WTC11 (cell line): ENCODE measurements at regions not wholly inside any gene's neighbourhood (a gene's known extent, or its start where the extent isn't known, plus 50 kb on each side); places are given as distances from the start of the nearest gene placed in this dataset.

ENCODE experiments used
- ATAC-seq: fragments of 200-7000 bp; cut with Tn5 transposase; 2 replicates; pipeline ENCODE4 v1.10.0; 2021; ENCODE audit warnings: mild to moderate bottlenecking, moderate library complexity
- CTCF ChIA-PET: fragments of 300-600 bp; sonication (Branson Sonifier 250); formaldehyde crosslinking; loops from one replicate; lab custom pipeline; 2021; ENCODE audit warnings: antibody characterized with exemption; lab: Charles Lee
- POLR2A ChIA-PET: fragments of 350-600 bp; sonication (Branson Sonifier 250); formaldehyde crosslinking; loops from one replicate; lab custom pipeline; 2021; ENCODE audit warnings: antibody characterized with exemption; lab: Charles Lee
- DNase-seq: peaks from one replicate; pipeline ENCODE4 v3.0.0; 2021; ENCODE audit warnings: low spot score
- H3K27ac Mint-ChIP-seq: 2 replicates; pipeline ENCODE4 v1.8.0; 2021; ENCODE audit warnings: mixed read lengths
- H3K27me3 Mint-ChIP-seq: 2 replicates; pipeline ENCODE4 v1.8.0; 2021; ENCODE audit warnings: low read depth, mild to moderate bottlenecking, moderate library complexity, mixed read lengths
- H3K36me3 Mint-ChIP-seq: 2 replicates; pipeline ENCODE4 v1.8.0; 2021; ENCODE audit warnings: mixed read lengths
- H3K4me1 Mint-ChIP-seq: 2 replicates; pipeline ENCODE4 v1.8.0; 2022; ENCODE audit warnings: mixed read lengths
- H3K4me3 Mint-ChIP-seq: 2 replicates; pipeline ENCODE4 v1.8.0; 2021; ENCODE audit warnings: mild to moderate bottlenecking, moderate library complexity, mixed read lengths
- H3K9me3 Mint-ChIP-seq: 2 replicates; pipeline ENCODE4 v1.8.0; 2021; ENCODE audit warnings: mixed read lengths
- CDX4 ChIP-seq: fragments of 250-450 bp; sonication (Bioruptor Pico); IDR thresholded peaks from 2 replicates; pipeline ENCODE4 v1.9.0; 2021; ENCODE audit warnings: moderate library complexity, mild to moderate bottlenecking, inconsistent platforms, borderline replicate concordance
- ERG ChIP-seq: fragments of 250-450 bp; sonication (Bioruptor Pico); IDR thresholded peaks from 2 replicates; pipeline ENCODE4 v1.8.0; 2021; ENCODE audit warnings: mild to moderate bottlenecking
- FOXK1 ChIP-seq: sonication (generic); formaldehyde crosslinking; IDR thresholded peaks from 2 replicates; pipeline ENCODE4 v1.8.0; 2022; ENCODE audit warnings: mild to moderate bottlenecking, moderate library complexity, missing genetic modification reagents
- FOXP4 ChIP-seq: sonication (generic); formaldehyde crosslinking; IDR thresholded peaks from 2 replicates; pipeline ENCODE4 v1.8.0; 2022; ENCODE audit warnings: mild to moderate bottlenecking, missing genetic modification reagents
- GABPB1 ChIP-seq: sonication (generic); formaldehyde crosslinking; IDR thresholded peaks from 2 replicates; pipeline ENCODE4 v1.8.1; 2023; ENCODE audit warnings: mild to moderate bottlenecking, missing genetic modification reagents
- GRHL2 ChIP-seq: fragments of 250-450 bp; sonication (Bioruptor Pico); IDR thresholded peaks from 2 replicates; pipeline ENCODE4 v1.8.0; 2022; ENCODE audit warnings: mild to moderate bottlenecking, moderate library complexity; ENCODE audit not compliant: insufficient replicate concordance, severe bottlenecking
- GTF2I ChIP-seq: fragments of 250-450 bp; sonication (Bioruptor Pico); conservative IDR thresholded peaks from 2 replicates; pipeline ENCODE4 v1.4.0; 2021; ENCODE audit warnings: mild to moderate bottlenecking
- IRF1 ChIP-seq: sonication (generic); formaldehyde crosslinking; IDR thresholded peaks from 2 replicates; pipeline ENCODE4 v1.8.0; 2023; ENCODE audit warnings: missing genetic modification reagents
- KAT7 ChIP-seq: sonication (generic); formaldehyde crosslinking; IDR thresholded peaks from 2 replicates; pipeline ENCODE4 v1.8.1; 2023; ENCODE audit warnings: missing genetic modification reagents, mild to moderate bottlenecking, borderline replicate concordance
- MAX ChIP-seq: sonication (generic); formaldehyde crosslinking; IDR thresholded peaks from 2 replicates; pipeline ENCODE4 v1.8.0; 2022; ENCODE audit warnings: mild to moderate bottlenecking, missing genetic modification reagents
- RORB ChIP-seq: fragments of 250-450 bp; sonication (Bioruptor Pico); IDR thresholded peaks from 2 replicates; pipeline ENCODE4 v1.9.0; 2021; ENCODE audit warnings: mild to moderate bottlenecking
- SMAD3 ChIP-seq: sonication (generic); formaldehyde crosslinking; IDR thresholded peaks from 2 replicates; pipeline ENCODE4 v1.8.0; 2022; ENCODE audit warnings: missing genetic modification reagents, mild to moderate bottlenecking, borderline replicate concordance
- ZBTB43 ChIP-seq: sonication (generic); formaldehyde crosslinking; IDR thresholded peaks from 2 replicates; pipeline ENCODE4 v1.8.1; 2023; ENCODE audit warnings: mild to moderate bottlenecking, missing genetic modification reagents
- ZMAT4 ChIP-seq: fragments of 250-450 bp; sonication (Bioruptor Pico); IDR thresholded peaks from 2 replicates; pipeline ENCODE4 v1.9.0; 2021; ENCODE audit warnings: mild to moderate bottlenecking
- ZNF138 ChIP-seq: sonication (generic); formaldehyde crosslinking; conservative IDR thresholded peaks from 2 replicates; pipeline ENCODE4 v1.8.1; 2022; ENCODE audit warnings: mild to moderate bottlenecking, moderate library complexity, missing genetic modification reagents
- ZNF396 ChIP-seq: fragments of 250-450 bp; sonication (Bioruptor Pico); IDR thresholded peaks from 2 replicates; pipeline ENCODE4 v1.8.0; 2021; ENCODE audit warnings: mild to moderate bottlenecking, moderate library complexity, borderline replicate concordance
- ZNF423 ChIP-seq: fragments of 250-450 bp; sonication (Bioruptor Pico); IDR thresholded peaks from 2 replicates; pipeline ENCODE4 v2.1.2; 2022; ENCODE audit warnings: mild to moderate bottlenecking, moderate library complexity

GRCh38 chr15:70449311-70450141 lies 313.8 kb downstream of the UACA start:
- Mint-ChIP-seq H3K4me1 (peaks cover 27% of the 10 kb centered on the region), H3K36me3 (no peaks in the 10 kb centered on the region), H3K27me3 (peaks cover 19% of the 10 kb centered on the region), H3K4me3 (no peak overlapping the region), H3K9me3 (no peaks in the 10 kb centered on the region), H3K27ac (no peak overlapping the region)
- DNase-seq = no peak
- POLR2A ChIA-PET = no interaction called here
- no peak for ATAC-seq
- TF ChIP-seq CDX4 (CRISPR knock-in tag) (no peak), RORB (no peak), ZBTB43 (CRISPR knock-in tag) (no peak), ZNF423 (no peak), KAT7 (no peak), ZNF138 (CRISPR knock-in tag) (no peak), ZNF396 (no peak), GRHL2 (CRISPR knock-in tag) (no peak), FOXP4 (CRISPR knock-in tag) (no peak), GTF2I (CRISPR knock-in tag) (no peak), IRF1 (CRISPR knock-in tag) (no peak), ZMAT4 (CRISPR knock-in tag) (no peak), FOXK1 (CRISPR knock-in tag) (no peak), ERG (CRISPR knock-in tag) (no peak), MAX (CRISPR knock-in tag) (no peak)
- CTCF ChIA-PET = no interaction called here

- POLR2A ChIA-PET = no interaction called here
- Mint-ChIP-seq H3K4me3 (no peak overlapping the region), H3K27ac (no peak overlapping the region), H3K9me3 (no peaks in the 10 kb centered on the region), H3K36me3 (no peaks in the 10 kb centered on the region), H3K27me3 (peaks cover 19% of the 10 kb centered on the region), H3K4me1 (peaks cover 32% of the 10 kb centered on the region)
- ATAC-seq (no peak), DNase-seq (no peak)
- CTCF ChIA-PET = interaction anchor here (0.8 kb wide), 1 partner anchor 200 kb away, joined by 3 read pairs; no protein-coding TSS in a partner anchor
- TF ChIP-seq SMAD3 (CRISPR knock-in tag) (no peak), GABPB1 (CRISPR knock-in tag) (no peak)
Measured at GRCh38 chr15:70447928-70448698, 315.2 kb downstream of the UACA start.
